H1 (cell line): ENCODE measurements at regions not wholly inside any gene's neighbourhood (a gene's known extent, or its start where the extent isn't known, plus 50 kb on each side); places are given as distances from the start of the nearest gene placed in this dataset.

Experiments used
- CEBPB ChIP-seq: IDR thresholded peaks from 2 replicates; pipeline ENCODE4 v1.6.1; 2012; ENCODE audit warnings: low read depth, low read length
- CTCF ChIP-seq, 3 experiments: IDR thresholded peaks; 1 replicate in 2 of 3; 2 replicates in 1 of 3; pipeline versions ENCODE4 v1.5.1 to v1.6.1; 2011; ENCODE audit warnings: low read length in 3 of 3, mild to moderate bottlenecking in 3 of 3, inconsistent platforms in 2 of 3, low read depth in 1 of 3, moderate library complexity in 1 of 3; ENCODE audit not compliant: insufficient read depth in 1 of 3; ENCODE audit errors: control extremely low read depth in 1 of 3
- GTF2F1 ChIP-seq: IDR thresholded peaks from 2 replicates; pipeline ENCODE4 v1.6.1; 2012; ENCODE audit warnings: low read depth, low read length, improper control_type of control experiment, borderline replicate concordance
- SIRT6 ChIP-seq: IDR thresholded peaks from one replicate; pipeline ENCODE4 v1.7.1; 2012; ENCODE audit warnings: low read length, inconsistent platforms
- SP2 ChIP-seq: IDR thresholded peaks from 2 replicates; pipeline ENCODE4 v1.6.1; 2012; ENCODE audit warnings: mild to moderate bottlenecking, low read length, inconsistent platforms
- TCF12 ChIP-seq: IDR thresholded peaks from 2 replicates; pipeline ENCODE4 v1.6.1; 2011; ENCODE audit warnings: low read depth, mild to moderate bottlenecking, low read length
- ZNF274 ChIP-seq: IDR thresholded peaks from 2 replicates; pipeline ENCODE4 v1.7.0; 2012; ENCODE audit warnings: low read length, borderline replicate concordance; ENCODE audit errors: extremely low read depth

GRCh38 chr4:84237008-84237407 is 262.1 kb downstream of the NKX6-1 start (continued):
- TF ChIP-seq GTF2F1 (no peak), CTCF (IDR thresholded peaks at IDR 0.05; ENCODE audit: control extremely low read depth in 1 of 3, insufficient read depth in 1 of 3, low read depth in 1 of 3, low read length in 3 of 3) (no peak), SIRT6 (no peak), CEBPB (no peak), TCF12 (no peak), SP2 (no peak), ZNF274 (no peak)
